ENCODE measurements at regions not wholly inside any gene's neighbourhood (a gene's known extent, or its start where the extent isn't known, plus 50 kb on each side); places are given as distances from the start of the nearest gene placed in this dataset.

DNA sequence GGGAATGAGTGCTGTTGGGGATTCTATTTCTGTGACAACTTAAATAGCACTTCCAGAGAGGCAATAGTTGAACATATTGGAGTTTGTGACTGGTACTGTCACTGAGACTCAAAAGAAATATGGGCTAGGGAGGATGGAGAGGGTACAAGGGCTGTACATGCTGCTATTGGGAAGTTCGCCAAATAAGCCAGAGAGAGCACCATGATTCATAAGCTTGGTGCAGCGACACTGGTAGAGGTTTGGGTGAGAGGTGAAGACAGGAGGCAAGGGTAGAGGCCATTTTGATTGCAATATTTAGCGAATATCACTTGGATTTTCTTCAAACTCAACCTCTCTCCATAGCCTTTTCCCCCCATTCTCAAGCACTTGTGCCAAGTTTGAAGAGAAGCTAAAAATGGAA, 214.3 kb downstream of the OGFRL1 start:
- TF ChIP-seq POLR2AphosphoS5 (IDR thresholded peaks at IDR 0.05; ENCODE audit: borderline replicate concordance, low read depth, low read length) (no peak), EZH2 (IDR thresholded peaks at IDR 0.05) (no peak)
